HEK293 (cell line): ENCODE measurements at regions not wholly inside any gene's neighbourhood (a gene's known extent, or its start where the extent isn't known, plus 50 kb on each side); places are given as distances from the start of the nearest gene placed in this dataset.

Experiments used
- CTCF ChIP-seq: fragments of 450-650 bp; formaldehyde crosslinking; IDR thresholded peaks from 2 replicates; pipeline ENCODE4 v1.5.1; 2016; ENCODE audit warnings: missing biosample characterization, missing genetic modification characterization
- PRDM2 ChIP-seq: fragments of 450-650 bp; formaldehyde crosslinking; IDR thresholded peaks from 2 replicates; pipeline ENCODE4 v1.5.1; 2016; ENCODE audit warnings: missing biosample characterization, missing genetic modification characterization, borderline replicate concordance
- REST ChIP-seq: fragments of 450-650 bp; formaldehyde crosslinking; IDR thresholded peaks from 2 replicates; pipeline ENCODE4 v1.5.1; 2016; ENCODE audit warnings: missing biosample characterization, missing genetic modification characterization
- YY1 ChIP-seq: fragments of 450-650 bp; formaldehyde crosslinking; IDR thresholded peaks from 2 replicates; pipeline ENCODE4 v1.5.1; 2018; ENCODE audit warnings: missing biosample characterization, missing genetic modification characterization
- ZBTB1 ChIP-seq: fragments of 450-650 bp; formaldehyde crosslinking; IDR thresholded peaks from 2 replicates; pipeline ENCODE4 v1.5.1; 2016; ENCODE audit warnings: missing biosample characterization, missing genetic modification characterization
- ZBTB49 ChIP-seq: fragments of 450-650 bp; formaldehyde crosslinking; IDR thresholded peaks from 2 replicates; pipeline ENCODE4 v1.5.1; 2016; ENCODE audit warnings: missing biosample characterization, missing genetic modification characterization, low read depth
- ZNF146 ChIP-seq: fragments of 450-650 bp; formaldehyde crosslinking; IDR thresholded peaks from 2 replicates; pipeline ENCODE4 v1.5.1; 2016; ENCODE audit warnings: missing biosample characterization, missing genetic modification characterization
- ZNF629 ChIP-seq: fragments of 450-650 bp; formaldehyde crosslinking; IDR thresholded peaks from 2 replicates; pipeline ENCODE4 v1.5.1; 2017; ENCODE audit warnings: missing biosample characterization, missing genetic modification characterization

GRCh38 chr5:2594701-2595100 is 156.8 kb downstream of the IRX2 start:
- TF ChIP-seq CTCF (tag by site-specific recombination) = no peak
- no peak for TF ChIP-seq ZBTB49 (tag by site-specific recombination)
- TF ChIP-seq YY1 (tag by site-specific recombination) = no peak
- no peak for TF ChIP-seq ZBTB1 (tag by site-specific recombination)
- no peak for TF ChIP-seq PRDM2 (tag by site-specific recombination)
- no peak for TF ChIP-seq ZNF146 (tag by site-specific recombination)
- no peak for TF ChIP-seq ZNF629 (tag by site-specific recombination)
- TF ChIP-seq REST (tag by site-specific recombination) = no peak
